Naive B cell (primary cell): ENCODE measurements at regions not wholly inside any gene's neighbourhood (a gene's known extent, or its start where the extent isn't known, plus 50 kb on each side); places are given as distances from the start of the nearest gene placed in this dataset.

Source experiments
- ATAC-seq, 2 donors: fragments of 150-1000 bp; cut with Tn5 transposase; 2 replicates each; pipeline ENCODE4 v1.10.0; 2021; ENCODE audit warnings: low read depth in 2 of 2, mild to moderate bottlenecking in 2 of 2, moderate library complexity in 2 of 2
- DNase-seq: peaks from one replicate; pipeline ENCODE4 v3.0.0; 2022
- H3K27ac Mint-ChIP-seq, 6 donors: one replicate each; pipeline ENCODE4 v1.8.0; 2020 to 2022; ENCODE audit warnings: mild to moderate bottlenecking in 6 of 6, mixed read lengths in 6 of 6, moderate library complexity in 5 of 6, inconsistent platforms in 2 of 6
- H3K27me3 Mint-ChIP-seq, 3 donors: one replicate each; pipeline ENCODE4 v1.8.0; 2021 to 2022; ENCODE audit warnings: mixed read lengths in 3 of 3, mild to moderate bottlenecking in 1 of 3
- H3K36me3 Mint-ChIP-seq, 2 donors: one replicate each; pipeline ENCODE4 v1.8.0; 2020 to 2022; ENCODE audit warnings: mixed read lengths in 2 of 2, inconsistent platforms in 1 of 2, mild to moderate bottlenecking in 1 of 2
- H3K4me1 Mint-ChIP-seq, 3 donors: one replicate each; pipeline ENCODE4 v1.8.0; 2020 to 2022; ENCODE audit warnings: mixed read lengths in 3 of 3, inconsistent platforms in 1 of 3, mild to moderate bottlenecking in 1 of 3, moderate library complexity in 1 of 3
- H3K4me3 Mint-ChIP-seq, 8 donors: one replicate each; pipeline ENCODE4 v1.8.0; 2020 to 2022; ENCODE audit warnings: mild to moderate bottlenecking in 8 of 8, mixed read lengths in 8 of 8, moderate library complexity in 8 of 8, inconsistent platforms in 2 of 8
- H3K9me3 Mint-ChIP-seq, 7 donors: one replicate each; pipeline ENCODE4 v1.8.0; 2020 to 2022; ENCODE audit warnings: mixed read lengths in 7 of 7, mild to moderate bottlenecking in 5 of 7, inconsistent platforms in 2 of 7, moderate library complexity in 1 of 7

GRCh38 chr11:95605271-95605940 lies 184.2 kb downstream of the FAM76B start:
- DNase-seq (no peak), ATAC-seq (peak; percentile 51 to 66)
- no peak overlapping the region for H3K4me3 Mint-ChIP-seq
- H3K4me1 Mint-ChIP-seq = peaks cover 7 to 15% (median 8%) of the 10 kb centered on the region in 3 donors
- H3K9me3 Mint-ChIP-seq = no peaks in the 10 kb centered on the region
- H3K27me3 Mint-ChIP-seq = peaks cover 0 to 8% (median 5%) of the 10 kb centered on the region in 3 donors
- peaks cover 0 to 5% of the 10 kb centered on the region in 2 donors for H3K36me3 Mint-ChIP-seq
- peak overlapping the region in 2 of 6 donors; percentile 59 to 63 for H3K27ac Mint-ChIP-seq

GRCh38 chr11:95599959-95600586 lies 189.5 kb downstream of the FAM76B start:
- no peaks in the 10 kb centered on the region for H3K36me3 Mint-ChIP-seq
- DNase-seq (no peak), ATAC-seq (no peak)
- peaks cover 0 to 6% (median 0%) of the 10 kb centered on the region in 3 donors for H3K27me3 Mint-ChIP-seq
- no peak overlapping the region for H3K27ac Mint-ChIP-seq
- H3K4me3 Mint-ChIP-seq = no peak overlapping the region
- H3K9me3 Mint-ChIP-seq = peaks cover 0 to 4% (median 0%) of the 10 kb centered on the region in 7 donors
- peaks cover 0 to 14% (median 0%) of the 10 kb centered on the region in 3 donors for H3K4me1 Mint-ChIP-seq

GRCh38 chr11:95595973-95596489 lies 193.6 kb downstream of the FAM76B start:
- ATAC-seq (no peak), DNase-seq (no peak)
- Mint-ChIP-seq H3K27ac (peak overlapping the region in 4 of 6 donors; percentile 1 to 51 (median 28)), H3K4me3 (no peak overlapping the region), H3K27me3 (peaks cover 0 to 6% (median 0%) of the 10 kb centered on the region in 3 donors), H3K36me3 (no peaks in the 10 kb centered on the region), H3K4me1 (peaks cover 0 to 11% (median 0%) of the 10 kb centered on the region in 3 donors), H3K9me3 (peaks cover 0 to 4% (median 0%) of the 10 kb centered on the region in 7 donors)

GRCh38 chr11:95595541-95595940 lies 194.0 kb downstream of the FAM76B start:
- no peaks in the 10 kb centered on the region for H3K36me3 Mint-ChIP-seq
- peaks cover 0 to 8% (median 0%) of the 10 kb centered on the region in 3 donors for H3K4me1 Mint-ChIP-seq
- DNase-seq = no peak
- peak overlapping the region in 1 of 6 donors; percentile 43 for H3K27ac Mint-ChIP-seq
- no peak overlapping the region for H3K4me3 Mint-ChIP-seq
- H3K9me3 Mint-ChIP-seq = peaks cover 0 to 4% (median 0%) of the 10 kb centered on the region in 7 donors
- no peak for ATAC-seq
- peaks cover 0 to 2% (median 0%) of the 10 kb centered on the region in 3 donors for H3K27me3 Mint-ChIP-seq

GRCh38 chr11:95593111-95593510 lies 196.5 kb downstream of the FAM76B start:
- Mint-ChIP-seq H3K4me1 (no peaks in the 10 kb centered on the region), H3K4me3 (no peak overlapping the region), H3K36me3 (no peaks in the 10 kb centered on the region), H3K9me3 (peaks cover 0 to 4% (median 0%) of the 10 kb centered on the region in 7 donors), H3K27ac (no peak overlapping the region), H3K27me3 (no peaks in the 10 kb centered on the region)
- ATAC-seq (no peak), DNase-seq (no peak)

GRCh38 chr11:95592471-95592870 lies 197.1 kb downstream of the FAM76B start:
- H3K27me3 Mint-ChIP-seq = no peaks in the 10 kb centered on the region
- H3K4me1 Mint-ChIP-seq = no peaks in the 10 kb centered on the region
- DNase-seq (no peak), ATAC-seq (no peak)
- no peak overlapping the region for H3K4me3 Mint-ChIP-seq
- peaks cover 0 to 4% (median 0%) of the 10 kb centered on the region in 7 donors for H3K9me3 Mint-ChIP-seq
- H3K36me3 Mint-ChIP-seq = no peaks in the 10 kb centered on the region
- no peak overlapping the region for H3K27ac Mint-ChIP-seq

DNA sequence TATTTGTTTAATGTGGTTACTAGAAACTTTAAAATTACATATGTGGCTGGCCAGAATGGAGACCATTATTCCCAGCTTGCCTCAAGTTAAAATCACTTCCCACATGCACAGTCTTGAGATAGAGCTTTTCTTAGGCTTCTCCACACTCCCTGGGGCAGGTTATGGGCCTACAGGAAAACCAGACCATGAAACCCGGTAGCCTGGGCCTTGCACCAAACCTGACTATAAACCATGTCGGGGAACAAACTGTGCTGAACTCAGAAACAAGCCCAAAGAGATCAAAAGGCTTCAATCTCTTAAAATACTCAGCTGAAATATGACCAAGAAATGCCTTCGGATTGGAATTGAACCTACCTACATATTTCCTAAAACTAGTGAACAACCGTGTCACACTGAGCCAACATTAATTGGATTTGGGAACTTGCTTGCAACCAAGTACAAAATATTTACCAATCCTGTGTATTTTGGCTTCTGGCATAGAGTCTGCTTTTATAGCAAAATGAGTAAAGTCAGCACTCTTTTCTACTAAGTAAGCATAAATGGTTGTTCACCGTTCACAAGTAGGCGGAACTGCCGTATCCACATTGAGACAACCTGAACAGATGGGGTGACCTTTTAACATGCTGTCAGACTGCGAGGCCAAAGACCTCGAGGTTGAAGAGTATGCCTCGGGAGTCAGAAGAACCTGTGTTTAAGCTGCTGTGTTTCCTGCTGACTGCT lies 199.5 kb downstream of the FAM76B start:
- no peaks in the 10 kb centered on the region for H3K36me3 Mint-ChIP-seq
- no peak overlapping the region for H3K27ac Mint-ChIP-seq
- no peaks in the 10 kb centered on the region for H3K27me3 Mint-ChIP-seq
- no peak for DNase-seq
- H3K9me3 Mint-ChIP-seq = peaks cover 0 to 3% (median 0%) of the 10 kb centered on the region in 7 donors
- ATAC-seq = no peak
- no peak overlapping the region for H3K4me3 Mint-ChIP-seq
- peaks cover 0 to 1% (median 0%) of the 10 kb centered on the region in 3 donors for H3K4me1 Mint-ChIP-seq

DNA sequence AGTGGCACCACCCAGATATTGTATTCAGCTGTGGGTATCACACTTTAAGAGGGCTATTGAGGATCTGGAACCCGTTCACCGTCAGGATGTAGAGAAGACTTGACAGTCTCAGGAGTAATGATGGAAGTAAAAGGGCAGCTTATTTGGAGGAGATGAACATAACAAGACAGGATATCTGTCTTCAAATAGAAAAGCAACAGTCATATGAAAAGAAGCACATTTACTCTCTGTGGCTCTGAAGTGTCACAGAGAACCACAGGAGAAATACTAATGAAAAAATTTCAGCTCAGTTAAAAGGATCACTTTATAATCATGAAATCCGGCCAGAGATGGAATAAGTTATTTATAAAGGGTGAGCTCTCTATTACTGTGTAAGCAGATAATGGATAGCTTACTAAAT lies 200.8 kb downstream of the FAM76B start:
- no peak overlapping the region for H3K27ac Mint-ChIP-seq
- H3K4me3 Mint-ChIP-seq = no peak overlapping the region
- H3K4me1 Mint-ChIP-seq = peaks cover 0 to 3% (median 3%) of the 10 kb centered on the region in 3 donors
- no peaks in the 10 kb centered on the region for H3K9me3 Mint-ChIP-seq
- DNase-seq = no peak
- no peaks in the 10 kb centered on the region for H3K27me3 Mint-ChIP-seq
- H3K36me3 Mint-ChIP-seq = no peaks in the 10 kb centered on the region
- no peak for ATAC-seq

DNA sequence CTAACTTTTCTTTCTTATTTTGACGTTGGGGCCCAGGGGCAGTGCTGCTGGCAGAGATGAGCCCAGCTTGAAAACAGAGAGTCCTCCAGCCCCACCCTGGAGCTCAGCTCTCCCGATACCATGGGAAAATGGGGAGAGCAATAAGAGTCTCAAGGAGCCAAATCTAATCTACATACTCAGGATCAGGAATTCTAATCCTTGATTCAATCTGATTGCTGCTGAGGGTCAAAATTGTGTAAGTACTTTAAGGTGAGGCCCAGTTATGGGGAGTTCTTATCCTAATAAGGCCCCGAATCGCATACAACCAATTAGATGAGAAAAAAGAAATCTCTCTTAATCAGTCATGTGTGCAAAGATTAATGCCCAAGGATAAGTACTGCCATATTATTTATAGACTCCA lies 202.9 kb downstream of the FAM76B start:
- Mint-ChIP-seq H3K27me3 (no peaks in the 10 kb centered on the region), H3K4me1 (peaks cover 0 to 3% (median 3%) of the 10 kb centered on the region in 3 donors), H3K4me3 (no peak overlapping the region), H3K36me3 (no peaks in the 10 kb centered on the region), H3K9me3 (peaks cover 0 to 4% (median 0%) of the 10 kb centered on the region in 7 donors), H3K27ac (peak overlapping the region in 1 of 6 donors; percentile 16)
- DNase-seq = no peak
- no peak for ATAC-seq

DNA sequence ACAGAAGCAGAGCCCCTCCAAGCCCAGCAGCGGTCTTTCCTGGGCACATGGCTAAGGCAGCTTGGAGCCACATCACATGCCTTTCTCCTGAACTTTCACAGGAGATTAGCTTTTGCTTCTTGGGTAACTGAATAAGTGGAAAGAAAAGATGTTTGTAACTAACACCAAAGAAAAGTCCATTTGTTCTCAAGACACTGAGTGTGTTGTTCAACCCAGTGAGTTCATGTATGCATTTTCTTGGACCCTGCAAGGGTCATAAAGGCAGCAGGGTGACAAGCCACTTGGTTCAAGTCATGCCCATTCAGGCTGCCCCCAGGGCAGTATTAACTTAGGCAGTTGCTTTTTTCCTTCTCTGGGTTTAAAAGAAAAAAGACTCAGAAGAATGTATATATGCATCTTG lies 203.4 kb downstream of the FAM76B start:
- no peak overlapping the region for H3K4me3 Mint-ChIP-seq
- peak overlapping the region in 1 of 6 donors; percentile 16 for H3K27ac Mint-ChIP-seq
- H3K36me3 Mint-ChIP-seq = no peaks in the 10 kb centered on the region
- H3K27me3 Mint-ChIP-seq = no peaks in the 10 kb centered on the region
- H3K9me3 Mint-ChIP-seq = peaks cover 0 to 4% (median 0%) of the 10 kb centered on the region in 7 donors
- ATAC-seq = no peak
- H3K4me1 Mint-ChIP-seq = peaks cover 0 to 3% (median 3%) of the 10 kb centered on the region in 3 donors
- no peak for DNase-seq

DNA sequence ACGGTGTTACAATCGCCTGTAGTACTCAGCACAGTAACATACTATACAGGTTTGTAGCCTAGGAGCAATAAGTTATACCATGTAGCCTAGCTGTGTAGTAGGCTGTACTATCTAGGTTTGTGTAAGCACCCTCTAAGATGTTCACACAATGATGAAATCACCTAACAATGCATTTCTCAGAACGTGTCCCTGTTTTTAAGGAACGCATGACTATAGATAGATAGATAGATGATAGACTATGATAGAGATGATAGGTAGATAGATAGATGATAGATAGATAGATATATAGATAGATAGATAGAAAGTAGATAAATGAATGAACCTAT lies 203.9 kb downstream of the FAM76B start:
- H3K27me3 Mint-ChIP-seq = no peaks in the 10 kb centered on the region
- no peak overlapping the region for H3K4me3 Mint-ChIP-seq
- no peak for ATAC-seq
- no peak overlapping the region for H3K27ac Mint-ChIP-seq
- peaks cover 0 to 3% (median 3%) of the 10 kb centered on the region in 3 donors for H3K4me1 Mint-ChIP-seq
- peaks cover 0 to 4% (median 0%) of the 10 kb centered on the region in 7 donors for H3K9me3 Mint-ChIP-seq
- no peaks in the 10 kb centered on the region for H3K36me3 Mint-ChIP-seq
- DNase-seq = no peak

DNA sequence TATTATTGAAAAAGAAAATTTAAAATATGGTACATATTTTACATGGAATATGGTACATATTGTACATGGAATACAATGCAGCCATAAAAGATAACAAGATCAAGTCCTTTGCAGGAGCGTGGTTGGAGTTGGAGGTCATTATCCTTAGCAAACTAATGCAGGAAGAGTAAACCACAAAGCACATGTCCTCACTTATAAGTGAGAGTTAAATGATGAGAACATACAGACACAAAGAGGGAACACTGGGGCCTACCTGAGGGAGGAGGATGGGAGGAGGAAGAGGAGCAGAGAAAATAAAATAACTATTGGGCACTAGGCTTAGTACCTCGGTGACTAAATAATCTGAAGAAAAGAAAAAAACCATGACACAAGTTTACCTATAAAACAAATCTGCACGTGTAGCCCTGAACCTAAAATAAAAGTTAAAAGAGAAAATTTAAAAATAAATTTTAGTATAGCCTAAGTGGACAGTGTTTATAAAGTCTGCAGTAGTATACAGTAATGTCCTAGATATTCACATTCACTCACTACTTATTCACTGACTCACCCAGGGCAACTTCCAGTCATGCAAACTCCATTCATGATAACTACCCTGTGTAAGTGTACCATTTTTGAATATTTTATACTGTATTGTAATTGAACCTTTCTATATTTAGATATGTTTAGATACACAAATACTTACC lies 204.4 kb downstream of the FAM76B start:
- H3K9me3 Mint-ChIP-seq = peaks cover 0 to 4% (median 0%) of the 10 kb centered on the region in 7 donors
- peaks cover 0 to 3% (median 3%) of the 10 kb centered on the region in 3 donors for H3K4me1 Mint-ChIP-seq
- no peaks in the 10 kb centered on the region for H3K36me3 Mint-ChIP-seq
- ATAC-seq = no peak
- no peak overlapping the region for H3K4me3 Mint-ChIP-seq
- H3K27me3 Mint-ChIP-seq = no peaks in the 10 kb centered on the region
- H3K27ac Mint-ChIP-seq = peak overlapping the region in 2 of 6 donors; percentile 38 to 90
- DNase-seq = no peak

- peaks cover 0 to 4% (median 0%) of the 10 kb centered on the region in 7 donors for H3K9me3 Mint-ChIP-seq
- H3K27ac Mint-ChIP-seq = no peak overlapping the region
- ATAC-seq (peak in 1 of 2 donors; percentile 43), DNase-seq (no peak)
- no peaks in the 10 kb centered on the region for H3K36me3 Mint-ChIP-seq
- H3K4me1 Mint-ChIP-seq = peaks cover 0 to 3% (median 3%) of the 10 kb centered on the region in 3 donors
- no peak overlapping the region for H3K4me3 Mint-ChIP-seq
- no peaks in the 10 kb centered on the region for H3K27me3 Mint-ChIP-seq
Observed at GRCh38 chr11:95584589-95584988, 205.0 kb downstream of the FAM76B start.
